HCT116 (cell line): ENCODE measurements at regions not wholly inside any gene's neighbourhood (a gene's known extent, or its start where the extent isn't known, plus 50 kb on each side); places are given as distances from the start of the nearest gene placed in this dataset.

Experiments used
- ATAC-seq: fragments of 200-7000 bp; cut with Tn5 transposase; 2 replicates; pipeline ENCODE4 v1.9.1; 2020; ENCODE audit warnings: mild to moderate bottlenecking, moderate library complexity
- BruUV-seq: library from RNA; stranded (reverse); fragments of 400-500 nt; replicated peaks from 2 replicates; lab custom pipeline; 2021; lab: Mats Ljungman, UMichigan
- CTCF ChIA-PET: fragments of 300-600 bp; sonication (Branson Sonifier 250); formaldehyde crosslinking; loops from one replicate; lab custom pipeline; 2021; ENCODE audit warnings: antibody characterized with exemption; lab: Charles Lee
- POLR2A ChIA-PET: fragments of 300-600, 350-600 bp; sonication (Branson Sonifier 250); formaldehyde crosslinking; loops from one replicate; lab custom pipeline; 2021; ENCODE audit warnings: antibody characterized with exemption; lab: Charles Lee
- RAD21 ChIA-PET, 2 experiments: fragments of 300-600 bp; sonication (Branson Sonifier 250); formaldehyde crosslinking; loops; one replicate each; lab custom pipeline; 2023; ENCODE audit warnings: low total read pairs in 2 of 2; ENCODE audit not compliant: uncharacterized antibody in 2 of 2, unreplicated experiment in 2 of 2, low non-redundant PET in 1 of 2; lab: Charles Lee
- DNase-seq: peaks from one replicate; pipeline ENCODE4 v3.0.0-alpha.2; 2010; ENCODE audit warnings: low read depth, low spot score
- H2AFZ ChIP-seq: fragments of 200-600 bp; shearing (Covaris generic), sonication (generic); 2 replicates; pipeline ENCODE4 v1.6.1; 2017; ENCODE audit warnings: low read depth, mixed run types, mixed read lengths, antibody characterized with exemption, low read length; ENCODE audit not compliant: poor library complexity, severe bottlenecking
- H3K27ac ChIP-seq: 2 replicates; pipeline ENCODE4 v1.5.1; 2012; ENCODE audit warnings: low read depth, low read length
- H3K27me3 ChIP-seq: fragments of 200-600 bp; sonication (generic); 2 replicates; pipeline ENCODE4 v1.6.1; 2016; ENCODE audit warnings: mixed run types, low read length, mixed read lengths; ENCODE audit not compliant: insufficient read depth
- H3K36me3 ChIP-seq, 2 experiments: fragments of 200-500 bp in 1 of 2; fragments of 200-600 bp in 1 of 2; sonication (Bioruptor generic) in 1 of 2; sonication (generic) in 1 of 2; 2 replicates each; pipeline versions ENCODE4 v1.5.1 to v1.6.1; 2014 to 2016; ENCODE audit warnings: low read length in 2 of 2, inconsistent platforms in 1 of 2, mixed read lengths in 1 of 2, mixed run types in 1 of 2; ENCODE audit not compliant: insufficient read depth in 2 of 2, control insufficient read depth in 1 of 2
- H3K4me1 ChIP-seq, 2 experiments: fragments of 200-600 bp in 1 of 2; sonication (generic) in 1 of 2; 2 replicates each; pipeline versions ENCODE4 v1.5.1 to v1.6.1; 2012 to 2017; ENCODE audit warnings: low read length in 2 of 2, inconsistent platforms in 1 of 2, mild to moderate bottlenecking in 1 of 2, mixed read lengths in 1 of 2, mixed run types in 1 of 2, moderate library complexity in 1 of 2; ENCODE audit not compliant: insufficient read depth in 2 of 2, control insufficient read depth in 1 of 2
- H3K4me2 ChIP-seq: fragments of 200-600 bp; sonication (generic); 2 replicates; pipeline ENCODE4 v1.6.1; 2017; ENCODE audit warnings: mixed run types, low read length, mixed read lengths
- H3K4me3 ChIP-seq, 2 experiments: fragments of 200-600 bp in 1 of 2; sonication (generic) in 1 of 2; replicated peaks in 1 of 2; 2 replicates each; pipeline ENCODE4 v1.5.1; 2011 to 2016; ENCODE audit warnings: low read length in 2 of 2, control low read depth in 1 of 2, low read depth in 1 of 2, mild to moderate bottlenecking in 1 of 2, mixed read lengths in 1 of 2, mixed run types in 1 of 2
- H3K79me2 ChIP-seq: fragments of 200-600 bp; sonication (generic); 2 replicates; pipeline ENCODE4 v1.6.1; 2017; ENCODE audit warnings: mild to moderate bottlenecking, mixed run types, low read length, moderate library complexity, mixed read lengths; ENCODE audit not compliant: insufficient read depth
- H3K9ac ChIP-seq: fragments of 200-600 bp; sonication (generic); 2 replicates; pipeline ENCODE4 v1.6.1; 2016; ENCODE audit warnings: low read length, mixed read lengths
- H3K9me2 ChIP-seq: fragments of 200-600 bp; sonication (generic), shearing (Covaris generic); 2 replicates; pipeline ENCODE4 v1.6.1; 2017; ENCODE audit warnings: mixed run types, mild to moderate bottlenecking, moderate library complexity; ENCODE audit not compliant: insufficient read depth
- H3K9me3 ChIP-seq, 2 experiments: fragments of 200-500 bp in 1 of 2; fragments of 200-600 bp in 1 of 2; sonication (Bioruptor generic) in 1 of 2; sonication (generic) in 1 of 2; 2 replicates each; pipeline ENCODE4 v1.6.1; 2014 to 2017; ENCODE audit warnings: low read length in 2 of 2, mixed read lengths in 2 of 2, inconsistent platforms in 1 of 2, low read depth in 1 of 2, mild to moderate bottlenecking in 1 of 2, mixed run types in 1 of 2, moderate library complexity in 1 of 2; ENCODE audit not compliant: control insufficient read depth in 1 of 2, insufficient read depth in 1 of 2
- H4K20me1 ChIP-seq: fragments of 200-600 bp; sonication (generic), shearing (Covaris generic); 2 replicates; pipeline ENCODE4 v1.6.1; 2017; ENCODE audit warnings: mixed run types, mild to moderate bottlenecking, moderate library complexity; ENCODE audit not compliant: insufficient read depth
- CEBPB ChIP-seq: IDR thresholded peaks from 2 replicates; pipeline ENCODE4 v1.6.1; 2012; ENCODE audit warnings: low read depth
- EGR1 ChIP-seq: IDR thresholded peaks from 2 replicates; pipeline ENCODE4 v1.6.1; 2012; ENCODE audit warnings: low read depth
- EZH2 ChIP-seq: fragments of 200-600 bp; sonication (generic); IDR thresholded peaks from 2 replicates; pipeline ENCODE4 v1.6.1; 2017; ENCODE audit warnings: antibody characterized with exemption, mixed run types
- FOSL1 ChIP-seq: IDR thresholded peaks from 2 replicates; pipeline ENCODE4 v1.6.1; 2012; ENCODE audit warnings: low read depth
- SP1 ChIP-seq: IDR thresholded peaks from 2 replicates; pipeline ENCODE4 v1.6.1; 2012; ENCODE audit warnings: low read depth
- TCF7L2 ChIP-seq: IDR thresholded peaks from 2 replicates; pipeline ENCODE4 v1.7.0; 2011; ENCODE audit warnings: borderline replicate concordance, inconsistent platforms; ENCODE audit not compliant: insufficient read depth, insufficient read length; ENCODE audit errors: extremely low read depth
- intact Hi-C: fragments of 100-400 bp; cut with micrococcal nuclease; formaldehyde crosslinking; loops from 2 replicates; pipeline ENCODE4 v1.10.0; 2022
- TF ChIP-seq, protein P1 (sequence below): IDR thresholded peaks from 2 replicates; pipeline ENCODE4 v1.6.1; 2011; ENCODE audit warnings: mild to moderate bottlenecking, low read length, moderate library complexity; ENCODE audit not compliant: insufficient replicate concordance; ENCODE audit errors: extremely low read depth
- TF ChIP-seq, protein P2 (sequence below): IDR thresholded peaks from 2 replicates; pipeline ENCODE4 v1.6.1; 2012
- TF ChIP-seq, protein P3 (sequence below), 3 experiments: fragments of 200-600 bp in 1 of 3; sonication (generic) in 1 of 3; IDR thresholded peaks in 2 of 3; conservative IDR thresholded peaks in 1 of 3; 2 replicates each; pipeline ENCODE4 v1.5.1; 2012 to 2017; ENCODE audit warnings: low read depth in 2 of 3, low read length in 2 of 3, antibody characterized with exemption in 1 of 3, borderline replicate concordance in 1 of 3, control low read depth in 1 of 3, mild to moderate bottlenecking in 1 of 3, mixed read lengths in 1 of 3, mixed run types in 1 of 3, moderate library complexity in 1 of 3; ENCODE audit not compliant: insufficient read depth in 1 of 3
- TF ChIP-seq, protein P4 (sequence below): IDR thresholded peaks from 2 replicates; pipeline ENCODE4 v1.6.1; 2012; ENCODE audit warnings: low read depth

DNA sequence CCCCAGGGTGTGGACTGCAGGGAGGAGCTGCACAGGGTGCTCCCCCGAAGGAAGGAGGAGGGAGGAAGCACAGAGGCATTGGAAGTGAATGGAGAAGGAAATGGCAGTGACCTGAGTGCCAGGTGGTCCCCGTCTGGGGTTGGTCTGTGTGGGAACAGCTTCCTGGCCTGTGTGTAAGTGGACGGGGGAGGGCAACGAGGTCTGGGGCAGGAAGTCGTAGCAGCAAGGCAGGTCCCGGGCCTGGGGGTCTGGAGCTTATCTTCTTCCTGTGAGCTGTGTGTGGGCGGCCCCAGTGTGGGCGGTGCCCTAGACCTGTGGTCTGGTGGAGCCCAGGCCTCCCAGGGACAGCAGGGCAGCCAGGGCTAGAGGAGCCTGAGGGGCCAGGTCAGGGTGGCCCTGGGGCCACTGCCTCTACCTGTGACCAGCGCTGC is 382.1 kb downstream of the TMEM121 start:
- Histone ChIP-seq H3K9me2 (no peaks in the 10 kb centered on the region), H3K4me3 (no peak overlapping the region), H3K4me1 (no peaks in the 10 kb centered on the region), H3K79me2 (no peaks in the 10 kb centered on the region), H3K36me3 (no peaks in the 10 kb centered on the region), H2AFZ (no peak overlapping the region), H3K27ac (no peak overlapping the region), H3K4me2 (no peak overlapping the region), H3K27me3 (no peaks in the 10 kb centered on the region), H3K9me3 (no peaks in the 10 kb centered on the region)
- intact Hi-C loops = no loop called here
- ATAC-seq = no peak
- TF ChIP-seq, protein P1, sequence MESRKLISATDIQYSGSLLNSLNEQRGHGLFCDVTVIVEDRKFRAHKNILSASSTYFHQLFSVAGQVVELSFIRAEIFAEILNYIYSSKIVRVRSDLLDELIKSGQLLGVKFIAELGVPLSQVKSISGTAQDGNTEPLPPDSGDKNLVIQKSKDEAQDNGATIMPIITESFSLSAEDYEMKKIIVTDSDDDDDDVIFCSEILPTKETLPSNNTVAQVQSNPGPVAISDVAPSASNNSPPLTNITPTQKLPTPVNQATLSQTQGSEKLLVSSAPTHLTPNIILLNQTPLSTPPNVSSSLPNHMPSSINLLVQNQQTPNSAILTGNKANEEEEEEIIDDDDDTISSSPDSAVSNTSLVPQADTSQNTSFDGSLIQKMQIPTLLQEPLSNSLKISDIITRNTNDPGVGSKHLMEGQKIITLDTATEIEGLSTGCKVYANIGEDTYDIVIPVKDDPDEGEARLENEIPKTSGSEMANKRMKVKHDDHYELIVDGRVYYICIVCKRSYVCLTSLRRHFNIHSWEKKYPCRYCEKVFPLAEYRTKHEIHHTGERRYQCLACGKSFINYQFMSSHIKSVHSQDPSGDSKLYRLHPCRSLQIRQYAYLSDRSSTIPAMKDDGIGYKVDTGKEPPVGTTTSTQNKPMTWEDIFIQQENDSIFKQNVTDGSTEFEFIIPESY = no peak
- TF ChIP-seq SP1 (no peak), EGR1 (no peak), TCF7L2 (no peak), FOSL1 (no peak), EZH2 (no peak), CEBPB (no peak)
- TF ChIP-seq, protein P2, sequence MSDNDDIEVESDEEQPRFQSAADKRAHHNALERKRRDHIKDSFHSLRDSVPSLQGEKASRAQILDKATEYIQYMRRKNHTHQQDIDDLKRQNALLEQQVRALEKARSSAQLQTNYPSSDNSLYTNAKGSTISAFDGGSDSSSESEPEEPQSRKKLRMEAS = no peak
- TF ChIP-seq, protein P3, sequence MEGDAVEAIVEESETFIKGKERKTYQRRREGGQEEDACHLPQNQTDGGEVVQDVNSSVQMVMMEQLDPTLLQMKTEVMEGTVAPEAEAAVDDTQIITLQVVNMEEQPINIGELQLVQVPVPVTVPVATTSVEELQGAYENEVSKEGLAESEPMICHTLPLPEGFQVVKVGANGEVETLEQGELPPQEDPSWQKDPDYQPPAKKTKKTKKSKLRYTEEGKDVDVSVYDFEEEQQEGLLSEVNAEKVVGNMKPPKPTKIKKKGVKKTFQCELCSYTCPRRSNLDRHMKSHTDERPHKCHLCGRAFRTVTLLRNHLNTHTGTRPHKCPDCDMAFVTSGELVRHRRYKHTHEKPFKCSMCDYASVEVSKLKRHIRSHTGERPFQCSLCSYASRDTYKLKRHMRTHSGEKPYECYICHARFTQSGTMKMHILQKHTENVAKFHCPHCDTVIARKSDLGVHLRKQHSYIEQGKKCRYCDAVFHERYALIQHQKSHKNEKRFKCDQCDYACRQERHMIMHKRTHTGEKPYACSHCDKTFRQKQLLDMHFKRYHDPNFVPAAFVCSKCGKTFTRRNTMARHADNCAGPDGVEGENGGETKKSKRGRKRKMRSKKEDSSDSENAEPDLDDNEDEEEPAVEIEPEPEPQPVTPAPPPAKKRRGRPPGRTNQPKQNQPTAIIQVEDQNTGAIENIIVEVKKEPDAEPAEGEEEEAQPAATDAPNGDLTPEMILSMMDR (IDR thresholded peaks at IDR 0.05 in 2 of 3, conservative IDR thresholded peaks at IDR 0.05 in 1 of 3; ENCODE audit: borderline replicate concordance in 1 of 3, insufficient read depth in 1 of 3, low read depth in 2 of 3, low read length in 2 of 3) = no peak
- TF ChIP-seq, protein P4, sequence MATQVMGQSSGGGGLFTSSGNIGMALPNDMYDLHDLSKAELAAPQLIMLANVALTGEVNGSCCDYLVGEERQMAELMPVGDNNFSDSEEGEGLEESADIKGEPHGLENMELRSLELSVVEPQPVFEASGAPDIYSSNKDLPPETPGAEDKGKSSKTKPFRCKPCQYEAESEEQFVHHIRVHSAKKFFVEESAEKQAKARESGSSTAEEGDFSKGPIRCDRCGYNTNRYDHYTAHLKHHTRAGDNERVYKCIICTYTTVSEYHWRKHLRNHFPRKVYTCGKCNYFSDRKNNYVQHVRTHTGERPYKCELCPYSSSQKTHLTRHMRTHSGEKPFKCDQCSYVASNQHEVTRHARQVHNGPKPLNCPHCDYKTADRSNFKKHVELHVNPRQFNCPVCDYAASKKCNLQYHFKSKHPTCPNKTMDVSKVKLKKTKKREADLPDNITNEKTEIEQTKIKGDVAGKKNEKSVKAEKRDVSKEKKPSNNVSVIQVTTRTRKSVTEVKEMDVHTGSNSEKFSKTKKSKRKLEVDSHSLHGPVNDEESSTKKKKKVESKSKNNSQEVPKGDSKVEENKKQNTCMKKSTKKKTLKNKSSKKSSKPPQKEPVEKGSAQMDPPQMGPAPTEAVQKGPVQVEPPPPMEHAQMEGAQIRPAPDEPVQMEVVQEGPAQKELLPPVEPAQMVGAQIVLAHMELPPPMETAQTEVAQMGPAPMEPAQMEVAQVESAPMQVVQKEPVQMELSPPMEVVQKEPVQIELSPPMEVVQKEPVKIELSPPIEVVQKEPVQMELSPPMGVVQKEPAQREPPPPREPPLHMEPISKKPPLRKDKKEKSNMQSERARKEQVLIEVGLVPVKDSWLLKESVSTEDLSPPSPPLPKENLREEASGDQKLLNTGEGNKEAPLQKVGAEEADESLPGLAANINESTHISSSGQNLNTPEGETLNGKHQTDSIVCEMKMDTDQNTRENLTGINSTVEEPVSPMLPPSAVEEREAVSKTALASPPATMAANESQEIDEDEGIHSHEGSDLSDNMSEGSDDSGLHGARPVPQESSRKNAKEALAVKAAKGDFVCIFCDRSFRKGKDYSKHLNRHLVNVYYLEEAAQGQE = no peak
- TF ChIP-seq, all 23 proteins: peak for 0
- Histone ChIP-seq H4K20me1 (no peaks in the 10 kb centered on the region), H3K9ac (no peak overlapping the region)
- RAD21 ChIA-PET = no interaction called here
- POLR2A ChIA-PET = no interaction called here
- BruUV-seq = no TSS peak
- CTCF ChIA-PET = no interaction called here
- DNase-seq = no peak
